Keratinocyte (primary cell): ENCODE measurements at regions not wholly inside any gene's neighbourhood (a gene's known extent, or its start where the extent isn't known, plus 50 kb on each side); places are given as distances from the start of the nearest gene placed in this dataset.
A peak's percentile ranks its signal among the peaks of the same experiment; 100 is the strongest.

Experiments used
- DNase-seq: peaks from one replicate; pipeline ENCODE4 v3.0.0-alpha.2; 2011; ENCODE audit warnings: low read depth, missing footprints, low spot score
- FAIRE-seq: peaks from 2 replicates; lab custom pipeline; 2011; peaks lifted over from hg19 to GRCh38; lab: Jason Lieb, UNC
- H2AFZ ChIP-seq: 2 replicates; pipeline ENCODE4 v1.6.0; 2012; ENCODE audit warnings: low read length, control low read depth, inconsistent platforms; ENCODE audit not compliant: control insufficient read depth
- H3K27ac ChIP-seq: 2 replicates; pipeline ENCODE4 v1.5.1; 2011; ENCODE audit warnings: low read length; ENCODE audit not compliant: control insufficient read depth, insufficient read depth
- H3K27me3 ChIP-seq: 3 replicates; pipeline ENCODE4 v1.6.0; 2011; ENCODE audit warnings: low read length; ENCODE audit not compliant: control insufficient read depth, insufficient read depth; ENCODE audit errors: extremely low read depth
- H3K36me3 ChIP-seq, 2 experiments: 2 replicates in 1 of 2; 3 replicates in 1 of 2; pipeline ENCODE4 v1.5.1; 2011; ENCODE audit warnings: low read length in 2 of 2, mild to moderate bottlenecking in 1 of 2; ENCODE audit not compliant: control insufficient read depth in 2 of 2, insufficient read depth in 2 of 2; ENCODE audit errors: extremely low read depth in 1 of 2
- H3K4me1 ChIP-seq: 3 replicates; pipeline ENCODE4 v1.5.1; 2011; ENCODE audit warnings: low read length; ENCODE audit not compliant: control insufficient read depth, insufficient read depth; ENCODE audit errors: extremely low read depth
- H3K4me2 ChIP-seq: 3 replicates; pipeline ENCODE4 v1.6.0; 2011; ENCODE audit warnings: low read depth, low read length; ENCODE audit not compliant: control insufficient read depth, insufficient read depth; ENCODE audit errors: extremely low read depth
- H3K4me3 ChIP-seq, 3 experiments: fragments of 200-600 bp in 1 of 3; sonication (generic) in 1 of 3; 2 replicates in 2 of 3; 3 replicates in 1 of 3; pipeline ENCODE4 v1.5.1; 2011 to 2016; ENCODE audit warnings: low read length in 3 of 3, mild to moderate bottlenecking in 3 of 3, control low read depth in 2 of 3, inconsistent platforms in 1 of 3, low read depth in 1 of 3, mixed read lengths in 1 of 3, mixed run types in 1 of 3, moderate library complexity in 1 of 3; ENCODE audit not compliant: control insufficient read depth in 2 of 3, insufficient read depth in 2 of 3; ENCODE audit errors: extremely low read depth in 1 of 3
- H3K79me2 ChIP-seq: 2 replicates; pipeline ENCODE4 v1.6.0; 2012; ENCODE audit warnings: low read length; ENCODE audit not compliant: control insufficient read depth, insufficient read depth
- H3K9ac ChIP-seq: 3 replicates; pipeline ENCODE4 v1.6.0; 2011; ENCODE audit warnings: low read length; ENCODE audit not compliant: control insufficient read depth, insufficient read depth; ENCODE audit errors: extremely low read depth
- H3K9me1 ChIP-seq: 3 replicates; pipeline ENCODE4 v1.6.0; 2011; ENCODE audit warnings: low read length; ENCODE audit not compliant: control insufficient read depth, insufficient read depth; ENCODE audit errors: extremely low read depth
- H3K9me3 ChIP-seq: 2 replicates; pipeline ENCODE4 v1.5.1; 2012; ENCODE audit warnings: low read depth, low read length; ENCODE audit not compliant: control insufficient read depth
- H4K20me1 ChIP-seq: 3 replicates; pipeline ENCODE4 v1.6.0; 2011; ENCODE audit warnings: low read length; ENCODE audit not compliant: control insufficient read depth, insufficient read depth; ENCODE audit errors: extremely low read depth
- CTCF ChIP-seq, 3 experiments: IDR thresholded peaks in 1 of 3; conservative IDR thresholded peaks in 1 of 3; optimal IDR thresholded peaks in 1 of 3; 2 replicates in 2 of 3; 3 replicates in 1 of 3; pipeline versions ENCODE3 to v1.5.1; 2011; ENCODE audit warnings: low read length in 3 of 3, mild to moderate bottlenecking in 3 of 3, moderate library complexity in 2 of 3, control low read depth in 1 of 3, inconsistent platforms in 1 of 3; ENCODE audit not compliant: insufficient read depth in 2 of 3; ENCODE audit errors: extremely low read depth in 1 of 3
- EZH2 ChIP-seq: IDR thresholded peaks from one replicate; pipeline ENCODE4 v1.6.1; 2012; ENCODE audit warnings: inconsistent platforms, mild to moderate bottlenecking, low read length, moderate library complexity
- dilution Hi-C: fragments of 300-500 bp; cut with MboI; formaldehyde crosslinking; loops from one replicate; pipeline ENCODE4 v1.7.0; 2020; ENCODE audit warnings: low sequenced_read_pairs; ENCODE audit not compliant: extremely low pct_ligation_motif_present

GRCh38 chr1:98480271-98480670 is 181.2 kb upstream of the SNX7 start:
- TF ChIP-seq CTCF (optimal IDR thresholded peaks at IDR 0.05 in 1 of 3, IDR thresholded peaks at IDR 0.05 in 1 of 3, conservative IDR thresholded peaks at IDR 0.05 in 1 of 3; ENCODE audit: extremely low read depth in 1 of 3, insufficient read depth in 2 of 3, low read length in 3 of 3), result no peak
- TF ChIP-seq EZH2, result no peak
- Histone ChIP-seq H3K9me1 (no peaks in the 10 kb centered on the region), H3K27me3 (no peaks in the 10 kb centered on the region), H3K4me1 (peaks cover 3% of the 10 kb centered on the region), H3K79me2 (no peaks in the 10 kb centered on the region), H3K27ac (no peak overlapping the region), H4K20me1 (no peaks in the 10 kb centered on the region), H3K9me3 (no peaks in the 10 kb centered on the region), H3K9ac (no peak overlapping the region), H2AFZ (no peak overlapping the region), H3K4me2 (no peak overlapping the region), H3K4me3 (no peak overlapping the region), H3K36me3 (no peaks in the 10 kb centered on the region)
- DNase-seq (no peak), FAIRE-seq (no peak)
- dilution Hi-C loops, result no loop called here

- no peaks in the 10 kb centered on the region for H3K27me3 ChIP-seq
- H3K9me1 ChIP-seq, result no peaks in the 10 kb centered on the region
- TF ChIP-seq EZH2 (no peak), CTCF (optimal IDR thresholded peaks at IDR 0.05 in 1 of 3, IDR thresholded peaks at IDR 0.05 in 1 of 3, conservative IDR thresholded peaks at IDR 0.05 in 1 of 3; ENCODE audit: extremely low read depth in 1 of 3, insufficient read depth in 2 of 3, low read length in 3 of 3) (no peak)
- no peaks in the 10 kb centered on the region for H4K20me1 ChIP-seq
- H3K4me1 ChIP-seq, result peaks cover 3% of the 10 kb centered on the region
- H3K36me3 ChIP-seq, result no peaks in the 10 kb centered on the region
- H3K79me2 ChIP-seq, result no peaks in the 10 kb centered on the region
- dilution Hi-C loops, result no loop called here
- H3K9me3 ChIP-seq, result no peaks in the 10 kb centered on the region
- FAIRE-seq (peak; percentile 13), DNase-seq (no peak)
- no peak overlapping the region for H3K4me2 ChIP-seq
- H2AFZ ChIP-seq, result peak overlapping the region; percentile 49
- no peak overlapping the region for H3K9ac ChIP-seq
- H3K4me3 ChIP-seq, result no peak overlapping the region
- H3K27ac ChIP-seq, result no peak overlapping the region
Measured at GRCh38 chr1:98478121-98478520, 183.4 kb upstream of the SNX7 start.
